ENCODE measurements at regions not wholly inside any gene's neighbourhood (a gene's known extent, or its start where the extent isn't known, plus 50 kb on each side); places are given as distances from the start of the nearest gene placed in this dataset.
"Not testable (repeated sequence)": the region's sequence is repeated elsewhere in the genome, so short reads cannot be mapped to it uniquely, and the experiment has no call there.

GRCh38 chr1:25131794-25132193 lies 100.5 kb downstream of the SYF2 start:
- no peak for DNase-seq (ENCODE audit: low read depth)

DNA sequence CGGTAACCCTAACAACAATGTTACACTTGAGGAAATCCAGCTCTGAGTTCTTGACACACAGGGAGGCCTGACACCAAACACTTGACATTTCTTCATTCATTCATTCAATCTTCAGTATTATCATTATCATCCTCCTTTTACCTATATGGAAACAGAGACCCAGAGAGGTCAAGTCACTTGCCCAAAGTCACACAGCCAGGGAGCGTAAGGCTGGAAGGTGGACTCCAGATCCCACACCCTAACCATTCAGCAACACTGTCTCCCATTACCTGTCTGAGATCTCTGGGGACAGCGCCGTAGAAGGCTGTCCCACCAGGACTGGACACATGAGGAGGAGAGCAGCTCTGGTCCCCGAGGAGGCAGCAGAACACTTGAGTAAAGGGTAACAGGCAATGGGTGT lies 101.4 kb downstream of the SYF2 start:
- DNase-seq (ENCODE audit: low read depth), result no peak

- no peak for DNase-seq (ENCODE audit: low read depth)
Observed at GRCh38 chr1:25129380-25129779, 102.9 kb downstream of the SYF2 start.

GRCh38 chr1:25128121-25128621 lies 104.1 kb downstream of the SYF2 start:
- DNase-seq (ENCODE audit: low read depth), result no peak

DNA sequence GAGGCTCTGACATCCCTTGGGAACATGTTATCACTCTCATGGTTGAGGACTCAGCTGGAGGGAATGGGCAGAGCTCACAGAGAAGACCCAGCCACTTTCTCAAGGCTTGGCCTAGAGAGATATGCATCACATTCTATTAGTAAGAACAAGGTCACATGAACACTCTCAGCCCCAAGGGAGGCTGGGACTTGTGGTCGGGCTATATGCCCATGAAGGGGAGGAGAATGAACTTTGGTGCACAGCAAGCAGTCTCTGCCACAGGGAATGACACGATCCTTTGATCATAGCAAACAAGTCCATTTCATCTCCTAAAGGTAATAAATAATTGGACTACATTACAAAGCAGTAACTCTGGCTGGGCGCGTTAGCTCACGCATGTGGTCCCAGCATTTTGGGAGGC lies 105.7 kb downstream of the SYF2 start:
- DNase-seq (ENCODE audit: low read depth), result no peak

DNA sequence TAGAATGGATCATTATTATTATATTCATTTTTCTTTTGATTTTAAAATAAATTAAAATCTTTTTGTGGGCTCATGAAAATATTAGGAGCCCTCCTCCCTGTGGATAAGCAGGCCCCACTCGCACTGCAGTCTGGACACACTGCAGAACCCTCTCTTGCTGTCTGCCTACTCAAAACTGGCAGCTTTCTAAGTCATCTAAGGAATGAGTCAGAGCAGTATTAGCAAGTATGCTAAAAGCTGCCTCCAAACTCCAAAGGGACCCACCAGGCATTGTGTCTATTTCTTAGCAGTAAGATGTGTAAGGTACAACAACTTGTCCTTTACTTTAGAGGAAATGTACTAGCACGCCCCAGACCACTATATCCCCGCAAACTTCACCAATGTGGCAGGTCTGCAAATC lies 108.8 kb downstream of the SYF2 start:
- DNase-seq (ENCODE audit: low read depth), result no peak

- no peak for DNase-seq (ENCODE audit: low read depth)
Observed at GRCh38 chr1:25122747-25123146, 109.6 kb downstream of the SYF2 start.

GRCh38 chr1:25120281-25120680 lies 112.0 kb downstream of the SYF2 start:
- DNase-seq (ENCODE audit: low read depth), result no peak

GRCh38 chr1:25118546-25118945 lies 113.8 kb downstream of the SYF2 start:
- DNase-seq (ENCODE audit: low read depth), result no peak

- no peak for DNase-seq (ENCODE audit: low read depth)
Observed at GRCh38 chr1:25117233-25117823, 115.0 kb downstream of the SYF2 start.

DNA sequence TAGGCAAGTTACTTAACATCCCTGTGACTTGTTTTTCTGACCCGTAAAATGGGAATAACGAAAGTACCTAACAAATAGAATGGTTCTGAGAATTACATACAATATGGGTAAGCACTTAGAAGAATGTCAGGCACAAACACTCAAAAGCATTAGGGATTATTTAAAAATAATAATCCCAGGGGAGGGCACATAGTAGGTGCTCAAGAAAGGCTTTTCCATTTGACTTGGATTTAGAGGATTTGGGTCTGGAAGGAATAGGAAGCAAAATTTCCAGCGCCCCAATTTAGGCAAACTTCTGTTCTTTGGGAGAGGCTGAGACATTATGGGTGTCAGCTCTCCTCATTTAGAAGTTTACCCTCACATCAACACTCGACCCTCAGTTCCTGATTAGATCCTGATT lies 115.5 kb downstream of the SYF2 start:
- no peak for DNase-seq (ENCODE audit: low read depth)

GRCh38 chr1:25116117-25116516 lies 116.2 kb downstream of the SYF2 start:
- not testable (repeated sequence) for DNase-seq (ENCODE audit: low read depth)

DNA sequence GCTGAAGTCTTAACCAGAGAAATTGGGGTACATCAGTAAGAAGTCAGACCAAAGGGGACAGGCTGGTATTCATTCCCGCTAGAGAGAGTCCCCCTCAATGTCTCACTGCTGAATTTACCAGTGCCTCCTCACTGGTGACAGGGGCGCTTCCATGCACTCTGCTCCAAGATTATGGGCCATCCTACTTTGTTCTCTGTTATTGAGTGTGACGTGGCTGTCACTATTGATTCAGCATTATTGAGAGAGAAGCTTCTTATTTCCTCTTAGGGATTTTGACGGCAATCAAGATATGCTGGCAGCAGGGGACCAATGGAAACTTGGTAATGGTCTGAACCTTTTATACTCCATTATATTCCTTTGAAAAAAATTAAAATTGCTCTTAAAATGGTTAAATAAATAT lies 118.6 kb downstream of the SYF2 start:
- no peak for DNase-seq (ENCODE audit: low read depth)

- DNase-seq (ENCODE audit: low read depth), result no peak
Observed at GRCh38 chr1:25113086-25113485, 119.2 kb downstream of the SYF2 start.

GRCh38 chr1:25112400-25112799 lies 119.9 kb downstream of the SYF2 start:
- DNase-seq (ENCODE audit: low read depth), result no peak

GRCh38 chr1:25111706-25112105 lies 120.6 kb downstream of the SYF2 start:
- no peak for DNase-seq (ENCODE audit: low read depth)

GRCh38 chr1:25110485-25110884 lies 121.8 kb downstream of the SYF2 start:
- no peak for DNase-seq (ENCODE audit: low read depth)

DNA sequence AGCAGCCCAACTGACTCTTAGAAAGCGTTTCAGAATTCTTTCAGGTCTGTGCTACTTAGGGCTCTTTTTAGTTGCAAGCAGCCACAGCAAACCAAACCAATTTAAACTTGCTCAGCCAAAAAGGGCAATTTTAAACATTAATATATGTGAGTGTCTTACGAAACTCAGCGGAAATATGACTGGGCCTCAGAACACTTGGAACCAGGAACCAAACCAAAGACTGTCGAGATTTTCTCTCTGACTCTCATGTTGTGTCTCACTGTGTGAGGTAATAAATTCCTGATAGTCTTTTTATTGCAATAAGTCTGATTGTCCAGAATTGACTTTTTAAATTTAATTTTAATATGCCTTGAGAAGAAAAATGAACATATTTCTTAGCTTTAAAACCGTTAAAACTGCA lies 122.3 kb downstream of the SYF2 start:
- no peak for DNase-seq (ENCODE audit: low read depth)

GRCh38 chr1:25109531-25109951 lies 122.8 kb downstream of the SYF2 start:
- DNase-seq (ENCODE audit: low read depth), result no peak

DNA sequence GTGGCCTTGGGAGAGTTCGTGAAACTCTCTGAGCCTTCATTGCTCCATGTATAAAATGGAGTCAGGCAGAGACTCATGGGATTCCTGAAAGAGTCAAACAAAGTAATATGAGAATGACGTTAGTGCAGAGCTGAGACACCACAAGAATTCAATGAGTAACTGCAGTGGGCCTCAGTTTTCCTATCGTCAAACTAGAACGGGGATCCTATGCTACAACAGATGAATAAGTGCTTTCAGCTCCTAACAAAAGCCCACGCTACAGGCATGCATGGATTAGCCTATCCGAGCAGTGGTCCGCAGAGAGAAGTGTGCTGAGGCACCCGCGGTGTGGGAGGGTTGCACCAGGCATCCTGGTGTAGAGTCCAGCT lies 124.7 kb downstream of the SYF2 start:
- DNase-seq (ENCODE audit: low read depth), result peak; percentile 48

GRCh38 chr1:25106976-25107642 lies 125.2 kb downstream of the SYF2 start:
- DNase-seq (ENCODE audit: low read depth), result no peak

- no peak for DNase-seq (ENCODE audit: low read depth)
Observed at GRCh38 chr1:25106352-25106751, 126.0 kb downstream of the SYF2 start.

DNA sequence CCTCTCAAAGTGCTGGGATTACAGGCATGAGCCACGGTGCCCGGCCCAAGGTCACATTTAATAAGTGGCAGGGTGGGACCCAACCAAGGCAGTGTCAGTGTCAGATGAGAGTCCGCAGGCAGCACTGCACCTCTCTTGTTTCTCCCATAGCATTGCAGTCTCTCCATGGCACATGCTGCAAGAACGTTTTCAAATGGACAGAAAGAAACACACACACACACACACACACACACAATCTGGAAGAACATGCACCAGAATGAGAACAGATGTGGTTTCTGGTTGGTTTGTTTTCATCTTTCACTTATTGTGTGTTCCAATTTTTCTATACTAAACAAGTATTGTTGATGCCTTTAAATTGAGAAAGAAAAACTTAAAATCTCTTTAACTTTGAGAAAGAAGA lies 126.5 kb downstream of the SYF2 start:
- no peak for DNase-seq (ENCODE audit: low read depth)

GRCh38 chr1:25104932-25105561 lies 127.3 kb downstream of the SYF2 start:
- no peak for DNase-seq (ENCODE audit: low read depth)
